HepG2 (cell line): ENCODE measurements at regions not wholly inside any gene's neighbourhood (a gene's known extent, or its start where the extent isn't known, plus 50 kb on each side); places are given as distances from the start of the nearest gene placed in this dataset.

ENCODE experiments used
- ATAC-seq: fragments of 200-7000 bp; cut with Tn5 transposase; 3 replicates; pipeline ENCODE4 v1.9.1; 2020; ENCODE audit warnings: mild to moderate bottlenecking, moderate library complexity
- BruUV-seq: library from RNA; stranded (reverse); fragments of 400-500 nt; replicated peaks from 2 replicates; lab custom pipeline; 2021; lab: Mats Ljungman, UMichigan
- CTCF ChIA-PET: fragments of 300-600 bp; formaldehyde crosslinking; extraction: SDS; loops from one replicate; lab custom pipeline; 2021; ENCODE audit warnings: low total read pairs, inconsistent platforms, low intra/inter-chr PET ratio; lab: Yijun Ruan, JAX
- POLR2A ChIA-PET: fragments of 350-600 bp; sonication (Branson Sonifier 250); formaldehyde crosslinking; loops from one replicate; lab custom pipeline; 2020; ENCODE audit warnings: antibody characterized with exemption, inconsistent platforms; lab: Yijun Ruan, JAX
- DNase-seq: peaks from one replicate; pipeline ENCODE4 v3.0.0-alpha.2; 2015; ENCODE audit warnings: low spot score
- FAIRE-seq: peaks from 3 replicates; lab custom pipeline; 2011; peaks lifted over from hg19 to GRCh38; lab: Jason Lieb, UNC
- H2AFZ ChIP-seq: one replicate; pipeline ENCODE4 v1.6.1; 2011; ENCODE audit warnings: low read length, inconsistent platforms
- H3K27ac ChIP-seq: fragments of 300-600 bp; 3 replicates; pipeline ENCODE4 v1.8.0; 2011; ENCODE audit warnings: mixed run types, mild to moderate bottlenecking, mixed read lengths, low read length, inconsistent platforms; ENCODE audit not compliant: insufficient read depth; ENCODE audit errors: extremely low read length
- H3K27me3 ChIP-seq, 2 experiments: fragments of 200-600 bp in 1 of 2; 2 replicates in 1 of 2; 3 replicates in 1 of 2; pipeline versions ENCODE4 v1.6.0 to v1.8.0; 2011; ENCODE audit warnings: low read length in 2 of 2, mild to moderate bottlenecking in 2 of 2, moderate library complexity in 2 of 2, inconsistent platforms in 1 of 2; ENCODE audit not compliant: insufficient read depth in 2 of 2, control insufficient read depth in 1 of 2
- H3K36me3 ChIP-seq, 2 experiments: fragments of 200-600 bp in 1 of 2; replicated peaks in 1 of 2; 2 replicates in 1 of 2; 3 replicates in 1 of 2; pipeline versions ENCODE4 v1.5.1 to v1.8.0; 2011; ENCODE audit warnings: low read length in 2 of 2, inconsistent platforms in 1 of 2; ENCODE audit not compliant: insufficient read depth in 2 of 2, control insufficient read depth in 1 of 2
- H3K4me1 ChIP-seq: 2 replicates; pipeline ENCODE4 v1.5.1; 2012; ENCODE audit warnings: low read length, inconsistent platforms; ENCODE audit not compliant: insufficient read depth
- H3K4me2 ChIP-seq: 2 replicates; pipeline ENCODE4 v1.6.0; 2011; ENCODE audit warnings: low read depth, low read length, inconsistent platforms
- H3K4me3 ChIP-seq, 3 experiments: fragments of 200-600 bp in 1 of 3; sonication (generic), shearing (Covaris generic) in 1 of 3; replicated peaks in 1 of 3; 2 replicates each; pipeline ENCODE4 v1.5.1; 2011 to 2016; ENCODE audit warnings: low read length in 3 of 3, inconsistent platforms in 2 of 3, low read depth in 2 of 3, mild to moderate bottlenecking in 2 of 3, control low read depth in 1 of 3, mixed read lengths in 1 of 3; ENCODE audit not compliant: insufficient read depth in 1 of 3
- H3K79me2 ChIP-seq: one replicate; pipeline ENCODE4 v1.6.1; 2011; ENCODE audit warnings: low read length, inconsistent platforms; ENCODE audit not compliant: insufficient read depth
- H3K9ac ChIP-seq: 2 replicates; pipeline ENCODE4 v1.6.0; 2011; ENCODE audit warnings: mild to moderate bottlenecking, low read depth, low read length, inconsistent platforms; ENCODE audit not compliant: insufficient read depth
- H3K9me3 ChIP-seq: 2 replicates; pipeline ENCODE4 v1.5.1; 2012; ENCODE audit warnings: mild to moderate bottlenecking, low read length
- H4K20me1 ChIP-seq: 2 replicates; pipeline ENCODE4 v1.6.0; 2011; ENCODE audit warnings: inconsistent platforms, mild to moderate bottlenecking, low read length, moderate library complexity; ENCODE audit not compliant: insufficient read depth
- FOXC1 ChIP-seq: sonication (generic); formaldehyde crosslinking; IDR thresholded peaks from 2 replicates; pipeline ENCODE4 v1.8.0; 2022; ENCODE audit warnings: mild to moderate bottlenecking, missing genetic modification reagents, borderline replicate concordance
- HIC2 ChIP-seq: sonication (generic); formaldehyde crosslinking; IDR thresholded peaks from 2 replicates; pipeline ENCODE4 v1.9.0; 2022; ENCODE audit warnings: low read depth, missing genetic modification reagents
- HNF4G ChIP-seq, 2 experiments: sonication (generic) in 1 of 2; formaldehyde crosslinking in 1 of 2; IDR thresholded peaks; 2 replicates each; pipeline versions ENCODE4 v1.4.0 to v1.6.1; 2011 to 2020; ENCODE audit warnings: borderline replicate concordance in 2 of 2, low read depth in 2 of 2, mild to moderate bottlenecking in 2 of 2, low read length in 1 of 2, missing genetic modification reagents in 1 of 2, moderate library complexity in 1 of 2
- MXD4 ChIP-seq: IDR thresholded peaks from 2 replicates; pipeline ENCODE4 v1.6.1; 2016; ENCODE audit warnings: mild to moderate bottlenecking, missing biosample characterization, missing genetic modification reagents
- NFIB ChIP-seq: sonication (generic); formaldehyde crosslinking; IDR thresholded peaks from 2 replicates; pipeline ENCODE4 v1.9.0; 2021; ENCODE audit warnings: missing genetic modification reagents, mild to moderate bottlenecking, borderline replicate concordance
- PAF1 ChIP-seq: IDR thresholded peaks from 2 replicates; pipeline ENCODE4 v1.6.1; 2016; ENCODE audit warnings: missing genetic modification reagents, missing compliant biosample characterization
- POLR2AphosphoS2 ChIP-seq: IDR thresholded peaks from 2 replicates; pipeline ENCODE4 v1.6.1; 2011; ENCODE audit warnings: low read depth, low read length, improper control_type of control experiment
- RAD51 ChIP-seq: fragments of 450-650 bp; IDR thresholded peaks from 2 replicates; pipeline ENCODE4 v1.6.1; 2016; ENCODE audit warnings: borderline replicate concordance
- RNF2 ChIP-seq: fragments of 450-650 bp; conservative IDR thresholded peaks from 2 replicates; pipeline ENCODE4 v1.6.1; 2016; ENCODE audit warnings: low read depth
- SMC3 ChIP-seq: IDR thresholded peaks from 2 replicates; pipeline ENCODE4 v1.6.1; 2011; ENCODE audit warnings: low read length, improper control_type of control experiment
- SP2 ChIP-seq: sonication (generic); formaldehyde crosslinking; IDR thresholded peaks from 2 replicates; pipeline ENCODE4 v1.5.1; 2020; ENCODE audit warnings: mild to moderate bottlenecking, missing genetic modification reagents
- ZHX2 ChIP-seq, 2 experiments: sonication (generic) in 1 of 2; formaldehyde crosslinking in 1 of 2; IDR thresholded peaks; 2 replicates each; pipeline versions ENCODE4 v1.6.1 to v1.9.0; 2014 to 2022; ENCODE audit warnings: antibody characterized with exemption in 1 of 2, borderline replicate concordance in 1 of 2, inconsistent platforms in 1 of 2, low read depth in 1 of 2, missing genetic modification reagents in 1 of 2
- WGBS: methylation state at CpG from one replicate; pipeline ENCODE4 v1.1.6; 2017; ENCODE audit warnings: low lambda C conversion rate; 5-methylcytosine and 5-hydroxymethylcytosine counted together
- in situ Hi-C: cut with HindIII; loops from 2 replicates; pipeline ENCODE4 v1.10.0; 2017; ENCODE audit warnings: low pct_unique_long_range_greater_than_20kb; ENCODE audit not compliant: extremely low pct_ligation_motif_present
- intact Hi-C: fragments of 100-400 bp; cut with micrococcal nuclease; formaldehyde crosslinking; loops from one replicate; pipeline ENCODE4 v1.10.0; 2022; ENCODE audit not compliant: unreplicated experiment
- TF ChIP-seq, protein P1 (sequence below): sonication (generic); formaldehyde crosslinking; IDR thresholded peaks from 2 replicates; pipeline ENCODE4 v1.8.0; 2022; ENCODE audit warnings: mild to moderate bottlenecking, missing genetic modification reagents

GRCh38 chr20:4493386-4493785 is 192.9 kb upstream of the PRNP start (continued):
- TF ChIP-seq ZHX2 (IDR thresholded peaks at IDR 0.05; ENCODE audit: low read depth) (no peak), ZHX2 (CRISPR knock-in tag; IDR thresholded peaks at IDR 0.05; ENCODE audit: borderline replicate concordance) (no peak), RAD51 (no peak)

DNA sequence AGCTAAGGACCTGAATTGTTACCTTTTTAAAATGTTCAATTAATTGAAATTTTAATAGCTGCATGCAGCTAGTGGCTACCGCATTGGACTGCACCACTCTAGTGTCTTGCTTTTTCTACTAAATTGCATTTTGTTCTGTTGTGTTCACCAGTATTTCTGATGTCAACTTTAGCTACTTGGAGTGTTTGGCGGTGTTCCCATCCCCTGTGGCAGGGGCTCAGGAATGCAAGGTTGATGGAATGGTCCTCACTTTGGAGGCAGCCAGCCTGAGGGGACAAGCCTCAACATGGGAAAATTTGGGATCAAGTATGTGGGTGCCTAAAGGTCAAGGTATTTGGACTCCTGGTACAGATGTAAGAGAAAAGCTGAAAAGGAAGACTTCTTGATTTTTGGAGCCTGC is 194.6 kb upstream of the PRNP start:
- H3K27ac ChIP-seq = no peak overlapping the region
- no peak for TF ChIP-seq NFIB
- TF ChIP-seq RNF2 = no peak
- no peak for TF ChIP-seq SMC3
- no peak for TF ChIP-seq HIC2 (CRISPR knock-in tag)
- TF ChIP-seq MXD4 (CRISPR knock-in tag) = no peak
- TF ChIP-seq, protein P1, sequence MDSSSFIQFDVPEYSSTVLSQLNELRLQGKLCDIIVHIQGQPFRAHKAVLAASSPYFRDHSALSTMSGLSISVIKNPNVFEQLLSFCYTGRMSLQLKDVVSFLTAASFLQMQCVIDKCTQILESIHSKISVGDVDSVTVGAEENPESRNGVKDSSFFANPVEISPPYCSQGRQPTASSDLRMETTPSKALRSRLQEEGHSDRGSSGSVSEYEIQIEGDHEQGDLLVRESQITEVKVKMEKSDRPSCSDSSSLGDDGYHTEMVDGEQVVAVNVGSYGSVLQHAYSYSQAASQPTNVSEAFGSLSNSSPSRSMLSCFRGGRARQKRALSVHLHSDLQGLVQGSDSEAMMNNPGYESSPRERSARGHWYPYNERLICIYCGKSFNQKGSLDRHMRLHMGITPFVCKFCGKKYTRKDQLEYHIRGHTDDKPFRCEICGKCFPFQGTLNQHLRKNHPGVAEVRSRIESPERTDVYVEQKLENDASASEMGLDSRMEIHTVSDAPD (CRISPR knock-in tag) = no peak
- no peak for TF ChIP-seq PAF1 (CRISPR knock-in tag)
- TF ChIP-seq HNF4G (IDR thresholded peaks at IDR 0.05; ENCODE audit: borderline replicate concordance, low read depth, low read length) = no peak
- no peak for TF ChIP-seq HNF4G (CRISPR knock-in tag; IDR thresholded peaks at IDR 0.05; ENCODE audit: borderline replicate concordance, low read depth)
- TF ChIP-seq SP2 (CRISPR knock-in tag) = no peak
- no peak for TF ChIP-seq FOXC1 (CRISPR knock-in tag)
- TF ChIP-seq POLR2AphosphoS2 = no peak
- intact Hi-C loops (no loop called here), in situ Hi-C loops (no loop called here)
- H2AFZ ChIP-seq = no peak overlapping the region
- no peaks in the 10 kb centered on the region for H3K79me2 ChIP-seq
- ChIA-PET CTCF (no interaction called here), POLR2A (no interaction called here)
- no peaks in the 10 kb centered on the region for H3K4me1 ChIP-seq
- no peak overlapping the region for H3K9ac ChIP-seq
- FAIRE-seq = no peak
- H3K9me3 ChIP-seq = no peaks in the 10 kb centered on the region
- no peak for DNase-seq
- BruUV-seq = no TSS peak
- WGBS = 20% methylated on average over 2 of the region's 2 CpGs
- H3K27me3 ChIP-seq = peaks cover 0 to 13% of the 10 kb centered on the region in 2 experiments; a peak in 2 of 5 replicates
- H3K4me2 ChIP-seq = no peak overlapping the region
- no peak for ATAC-seq
- no peaks in the 10 kb centered on the region for H3K36me3 ChIP-seq
- H4K20me1 ChIP-seq = no peaks in the 10 kb centered on the region
- H3K4me3 ChIP-seq = no peak overlapping the region
